Body of pancreas (tissue), 4 donors: ENCODE measurements at regions not wholly inside any gene's neighbourhood (a gene's known extent, or its start where the extent isn't known, plus 50 kb on each side); places are given as distances from the start of the nearest gene placed in this dataset.

Source experiments
- POLR2A ChIP-seq, 3 donors: fragments of 450-650 bp; IDR thresholded peaks; one replicate each; pipeline ENCODE4 v1.6.1; 2016; ENCODE audit warnings: antibody characterized with exemption in 3 of 3, mild to moderate bottlenecking in 2 of 3
- TF ChIP-seq, protein P1 (sequence below), 7 experiments: fragments of 450-650 bp in 4 of 7; fragments of 200-600 bp in 3 of 7; sonication (generic) in 3 of 7; IDR thresholded peaks; one replicate each; pipeline ENCODE4 v1.5.1; 2016 to 2019; ENCODE audit warnings: antibody characterized with exemption in 7 of 7

GRCh38 chr15:38150148-38150547, 102.5 kb upstream of the SPRED1 start:
- TF ChIP-seq, protein P1, sequence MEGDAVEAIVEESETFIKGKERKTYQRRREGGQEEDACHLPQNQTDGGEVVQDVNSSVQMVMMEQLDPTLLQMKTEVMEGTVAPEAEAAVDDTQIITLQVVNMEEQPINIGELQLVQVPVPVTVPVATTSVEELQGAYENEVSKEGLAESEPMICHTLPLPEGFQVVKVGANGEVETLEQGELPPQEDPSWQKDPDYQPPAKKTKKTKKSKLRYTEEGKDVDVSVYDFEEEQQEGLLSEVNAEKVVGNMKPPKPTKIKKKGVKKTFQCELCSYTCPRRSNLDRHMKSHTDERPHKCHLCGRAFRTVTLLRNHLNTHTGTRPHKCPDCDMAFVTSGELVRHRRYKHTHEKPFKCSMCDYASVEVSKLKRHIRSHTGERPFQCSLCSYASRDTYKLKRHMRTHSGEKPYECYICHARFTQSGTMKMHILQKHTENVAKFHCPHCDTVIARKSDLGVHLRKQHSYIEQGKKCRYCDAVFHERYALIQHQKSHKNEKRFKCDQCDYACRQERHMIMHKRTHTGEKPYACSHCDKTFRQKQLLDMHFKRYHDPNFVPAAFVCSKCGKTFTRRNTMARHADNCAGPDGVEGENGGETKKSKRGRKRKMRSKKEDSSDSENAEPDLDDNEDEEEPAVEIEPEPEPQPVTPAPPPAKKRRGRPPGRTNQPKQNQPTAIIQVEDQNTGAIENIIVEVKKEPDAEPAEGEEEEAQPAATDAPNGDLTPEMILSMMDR (IDR thresholded peaks at IDR 0.05) = no peak
- TF ChIP-seq POLR2A (IDR thresholded peaks at IDR 0.05) = no peak
